ENCODE measurements at regions not wholly inside any gene's neighbourhood (a gene's known extent, or its start where the extent isn't known, plus 50 kb on each side); places are given as distances from the start of the nearest gene placed in this dataset.

GRCh38 chr5:29654954-29655353, 1538.5 kb upstream of the CDH6 start:
- Histone ChIP-seq H3K27me3 (ENCODE audit: insufficient read depth, low read length) (no peaks in the 10 kb centered on the region), H4K20me1 (ENCODE audit: control insufficient read depth, insufficient read depth, insufficient read length) (no peaks in the 10 kb centered on the region), H3K14ac (ENCODE audit: insufficient read depth, low read length) (no peak overlapping the region), H3K4me2 (ENCODE audit: insufficient read depth, insufficient read length, low read length) (no peak overlapping the region), H3K9ac (ENCODE audit: extremely low read depth, insufficient read length, low read length) (no peak overlapping the region), H2BK12ac (ENCODE audit: insufficient read length, low read depth, low read length) (no peak overlapping the region), H3K18ac (ENCODE audit: insufficient read length, low read depth, low read length) (no peak overlapping the region), H3K23me2 (ENCODE audit: insufficient read length, low read depth, low read length, poor library complexity, severe bottlenecking) (no peaks in the 10 kb centered on the region), H4K8ac (replicated peaks; ENCODE audit: insufficient read length, low read depth, low read length) (no peak overlapping the region), H3K56ac (ENCODE audit: insufficient read length, low read depth, low read length) (no peak overlapping the region), H3K79me2 (ENCODE audit: insufficient read depth, low read length) (no peaks in the 10 kb centered on the region), H3K27ac (ENCODE audit: insufficient read length, low read depth, low read length) (no peak overlapping the region), H3K9me3 (ENCODE audit: control insufficient read depth, low read depth, low read length) (no peaks in the 10 kb centered on the region), H3K79me1 (ENCODE audit: insufficient read depth, low read depth, low read length, poor library complexity, severe bottlenecking) (no peaks in the 10 kb centered on the region), H4K91ac (ENCODE audit: insufficient read length, low read depth, low read length) (no peak overlapping the region), H4K5ac (ENCODE audit: insufficient read length, low read depth, low read length) (no peak overlapping the region), H2BK15ac (ENCODE audit: low read depth, low read length) (no peak overlapping the region), H2AK5ac (ENCODE audit: insufficient read length, low read length) (no peak overlapping the region), H3K4me1 (ENCODE audit: insufficient read depth, low read length) (no peaks in the 10 kb centered on the region), H3K4ac (ENCODE audit: low read depth, low read length) (no peak overlapping the region), H3K23ac (ENCODE audit: insufficient read length, low read depth, low read length) (no peak overlapping the region), H2AFZ (ENCODE audit: low read length) (no peak overlapping the region), H2BK120ac (ENCODE audit: low read depth, low read length, poor library complexity, severe bottlenecking) (no peak overlapping the region), H2BK20ac (ENCODE audit: low read depth, low read length, poor library complexity, severe bottlenecking) (no peak overlapping the region), H2BK5ac (ENCODE audit: insufficient read length, low read length) (no peak overlapping the region), H3T11ph (ENCODE audit: low read length) (no peak overlapping the region)
- Mint-ChIP-seq H3K27me3 (ENCODE audit: low read depth) (no peaks in the 10 kb centered on the region; the same call in 1 of the 2 replicates), H3K9me3 (peaks cover 8 to 11% of the 10 kb centered on the region in 2 experiments; a peak in 4 of 5 replicates), H3K4me3 (no peak overlapping the region), H3K4me1 (no peaks in the 10 kb centered on the region), H3K27ac (no peak overlapping the region), H3K36me3 (ENCODE audit: insufficient read depth in 1 of 3, low read depth in 3 of 3) (peaks cover 0 to 5% (median 0%) of the 10 kb centered on the region in 3 experiments; a peak in 1 of 7 replicates)
- DNase-seq = no peak
- no peak for TF ChIP-seq CTCF (conservative IDR thresholded peaks at IDR 0.05)
- no CpG with 5 or more reads among the region's 1 CpG for WGBS (ENCODE audit: extremely low coverage, insufficient read length, low lambda C conversion rate)

All from H9 (cell line).